GM23248 (cell line): ENCODE measurements at regions not wholly inside any gene's neighbourhood (a gene's known extent, or its start where the extent isn't known, plus 50 kb on each side); places are given as distances from the start of the nearest gene placed in this dataset.

ENCODE experiments used
- EZH2 ChIP-seq: fragments of 200-600 bp; sonication (generic); IDR thresholded peaks from 2 replicates; pipeline ENCODE4 v1.6.1; 2018; ENCODE audit warnings: antibody characterized with exemption, mild to moderate bottlenecking; ENCODE audit not compliant: insufficient read depth, poor library complexity, severe bottlenecking
- EZH2phosphoT487 ChIP-seq: fragments of 200-600 bp; sonication (generic); IDR thresholded peaks from 2 replicates; pipeline ENCODE4 v1.6.1; 2018; ENCODE audit warnings: antibody characterized with exemption, moderate library complexity, mild to moderate bottlenecking, low read depth; ENCODE audit not compliant: insufficient read depth

GRCh38 chr10:132994185-132994796 is 51.9 kb upstream of the CFAP46 start:
- no peak for TF ChIP-seq EZH2phosphoT487
- no peak for TF ChIP-seq EZH2
